Endothelial cell of umbilical vein (primary cell): ENCODE measurements at regions not wholly inside any gene's neighbourhood (a gene's known extent, or its start where the extent isn't known, plus 50 kb on each side); places are given as distances from the start of the nearest gene placed in this dataset.

Experiments
- BruUV-seq: library from RNA; stranded (reverse); fragments of 400-500 nt; replicated peaks from 2 replicates; lab custom pipeline; 2021; lab: Mats Ljungman, UMichigan
- CTCF ChIA-PET: fragments of 300-600, 350-600 bp; sonication (Branson Sonifier 250); formaldehyde crosslinking; loops from one replicate; lab custom pipeline; 2021; ENCODE audit warnings: antibody characterized with exemption, inconsistent platforms; lab: Charles Lee
- POLR2A ChIA-PET: fragments of 300-600, 350-600 bp; sonication (Branson Sonifier 250); formaldehyde crosslinking; loops from one replicate; lab custom pipeline; 2021; ENCODE audit warnings: antibody characterized with exemption, inconsistent platforms; lab: Charles Lee
- DNase-seq: peaks from one replicate; pipeline ENCODE4 v3.0.0-alpha.2; 2011; ENCODE audit warnings: low read depth, low spot score
- FAIRE-seq: peaks from 2 replicates; lab custom pipeline; 2011; peaks lifted over from hg19 to GRCh38; lab: Jason Lieb, UNC
- H2AFZ ChIP-seq: 2 replicates; pipeline ENCODE4 v1.6.0; 2012; ENCODE audit warnings: low read depth, low read length, control low read depth, inconsistent platforms
- H3K27ac ChIP-seq: 2 replicates; pipeline ENCODE4 v1.5.1; 2011; ENCODE audit warnings: low read depth, mild to moderate bottlenecking, control low read depth, low read length, moderate library complexity; ENCODE audit not compliant: insufficient read depth
- H3K27me3 ChIP-seq, 2 experiments: 2 replicates each; pipeline versions ENCODE4 v1.6.0 to v1.6.1; 2011; ENCODE audit warnings: low read length in 2 of 2, mixed read lengths in 1 of 2; ENCODE audit not compliant: control insufficient read depth in 2 of 2, insufficient read depth in 2 of 2
- H3K36me3 ChIP-seq, 2 experiments: 2 replicates in 1 of 2; 3 replicates in 1 of 2; pipeline ENCODE4 v1.5.1; 2011; ENCODE audit warnings: low read length in 2 of 2, mild to moderate bottlenecking in 1 of 2, moderate library complexity in 1 of 2; ENCODE audit not compliant: control insufficient read depth in 2 of 2, insufficient read depth in 2 of 2; ENCODE audit errors: extremely low read depth in 1 of 2
- H3K4me1 ChIP-seq: 3 replicates; pipeline ENCODE4 v1.5.1; 2011; ENCODE audit warnings: mild to moderate bottlenecking, low read length; ENCODE audit not compliant: control insufficient read depth, insufficient read depth; ENCODE audit errors: extremely low read depth
- H3K4me2 ChIP-seq: 2 replicates; pipeline ENCODE4 v1.6.1; 2011; ENCODE audit warnings: low read length, control low read depth, mixed read lengths; ENCODE audit not compliant: insufficient read depth
- H3K4me3 ChIP-seq, 3 experiments: fragments of 200-600 bp in 1 of 3; sonication (generic), shearing (Covaris generic) in 1 of 3; replicated peaks in 1 of 3; 2 replicates each; pipeline ENCODE4 v1.5.1; 2011 to 2016; ENCODE audit warnings: control low read depth in 3 of 3, low read length in 3 of 3, mild to moderate bottlenecking in 2 of 3, inconsistent platforms in 1 of 3, low read depth in 1 of 3, moderate library complexity in 1 of 3; ENCODE audit not compliant: insufficient read depth in 1 of 3
- H3K79me2 ChIP-seq: 2 replicates; pipeline ENCODE4 v1.6.0; 2012; ENCODE audit warnings: low read length, inconsistent platforms; ENCODE audit not compliant: control insufficient read depth, insufficient read depth
- H3K9ac ChIP-seq: replicated peaks from 2 replicates; pipeline ENCODE3; 2011; ENCODE audit warnings: low read length, control low read depth; ENCODE audit not compliant: insufficient read depth; ENCODE audit errors: extremely low read depth
- H3K9me1 ChIP-seq: replicated peaks from 3 replicates; pipeline ENCODE4 v1.6.0; 2011; ENCODE audit warnings: mild to moderate bottlenecking, low read length; ENCODE audit not compliant: control insufficient read depth, insufficient read depth; ENCODE audit errors: extremely low read depth
- H3K9me3 ChIP-seq: replicated peaks from 2 replicates; pipeline ENCODE4 v1.5.1; 2012; ENCODE audit warnings: low read length, inconsistent platforms; ENCODE audit not compliant: control insufficient read depth, insufficient read depth
- H4K20me1 ChIP-seq: replicated peaks from 2 replicates; pipeline ENCODE3; 2011; ENCODE audit warnings: mild to moderate bottlenecking, low read length; ENCODE audit not compliant: control insufficient read depth, insufficient read depth; ENCODE audit errors: extremely low read depth
- EZH2 ChIP-seq: IDR thresholded peaks from 2 replicates; pipeline ENCODE4 v1.6.1; 2012; ENCODE audit warnings: borderline replicate concordance, low read depth, mild to moderate bottlenecking, moderate library complexity, low read length, inconsistent platforms; ENCODE audit not compliant: severe bottlenecking
- FOS ChIP-seq: IDR thresholded peaks from 2 replicates; pipeline ENCODE4 v1.6.1; 2011; ENCODE audit warnings: mild to moderate bottlenecking, low read length, moderate library complexity, borderline replicate concordance; ENCODE audit not compliant: insufficient read depth
- GATA2 ChIP-seq: IDR thresholded peaks from 2 replicates; pipeline ENCODE4 v1.7.0; 2011; ENCODE audit warnings: low read depth, mild to moderate bottlenecking, moderate library complexity, mixed read lengths, low read length; ENCODE audit not compliant: insufficient read length, insufficient read depth
- JUN ChIP-seq: IDR thresholded peaks from 2 replicates; pipeline ENCODE4 v1.6.1; 2011; ENCODE audit warnings: borderline replicate concordance, low read depth; ENCODE audit not compliant: insufficient read length, insufficient read depth
- MYC ChIP-seq: IDR thresholded peaks from one replicate; pipeline ENCODE4 v1.6.1; 2011; ENCODE audit warnings: mild to moderate bottlenecking, low read depth, low read length
- POLR2A ChIP-seq: IDR thresholded peaks from 2 replicates; pipeline ENCODE4 v1.6.1; 2012; ENCODE audit warnings: low read depth, mild to moderate bottlenecking, control low read depth, low read length
- POLR2AphosphoS5 ChIP-seq: IDR thresholded peaks from 2 replicates; pipeline ENCODE4 v1.6.1; 2012; ENCODE audit warnings: low read depth, mild to moderate bottlenecking, control low read depth, low read length, moderate library complexity; ENCODE audit not compliant: insufficient read depth
- dilution Hi-C: fragments of 300-500 bp; cut with MboI; formaldehyde crosslinking; loops from one replicate; pipeline ENCODE4 v1.15.0; 2019; ENCODE audit warnings: low sequenced_read_pairs; ENCODE audit not compliant: extremely low pct_ligation_motif_present
- intact Hi-C: fragments of 100-400 bp; cut with micrococcal nuclease; formaldehyde crosslinking; loops from one replicate; pipeline ENCODE4 v1.10.0; 2022
- TF ChIP-seq, protein P1 (sequence below), 2 donors: IDR thresholded peaks; 1 replicate in 1 of 2; 2 replicates in 1 of 2; pipeline ENCODE4 v1.5.1; 2011; ENCODE audit warnings: low read length in 2 of 2, mild to moderate bottlenecking in 2 of 2, moderate library complexity in 2 of 2, control low read depth in 1 of 2, inconsistent platforms in 1 of 2, low read depth in 1 of 2; ENCODE audit not compliant: insufficient read depth in 1 of 2; ENCODE audit errors: extremely low read depth in 1 of 2
- TF ChIP-seq, protein P2 (sequence below): IDR thresholded peaks from 2 replicates; pipeline ENCODE4 v1.6.1; 2011; ENCODE audit not compliant: insufficient read depth, insufficient read length

DNA sequence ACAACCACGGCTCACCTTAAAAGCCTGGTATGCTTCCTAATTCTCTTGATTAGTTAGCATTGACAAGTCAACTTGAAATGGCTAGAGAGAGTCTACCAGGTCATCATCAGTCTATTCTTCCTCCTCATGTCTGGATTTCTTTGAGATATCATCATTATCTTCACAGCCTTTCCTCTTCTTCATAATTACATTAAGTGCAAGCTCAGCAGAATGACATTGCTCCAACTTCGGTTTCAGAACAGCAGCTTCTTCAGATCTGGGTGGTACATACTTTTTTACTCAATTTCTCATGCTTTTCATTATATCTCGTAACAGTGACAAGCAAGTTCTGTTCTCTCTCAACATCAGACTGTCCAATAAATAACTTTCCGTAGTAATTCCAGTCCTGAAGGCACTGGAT, 337.5 kb upstream of the TENM3 start:
- TF ChIP-seq EZH2: no peak
- TF ChIP-seq, protein P1, sequence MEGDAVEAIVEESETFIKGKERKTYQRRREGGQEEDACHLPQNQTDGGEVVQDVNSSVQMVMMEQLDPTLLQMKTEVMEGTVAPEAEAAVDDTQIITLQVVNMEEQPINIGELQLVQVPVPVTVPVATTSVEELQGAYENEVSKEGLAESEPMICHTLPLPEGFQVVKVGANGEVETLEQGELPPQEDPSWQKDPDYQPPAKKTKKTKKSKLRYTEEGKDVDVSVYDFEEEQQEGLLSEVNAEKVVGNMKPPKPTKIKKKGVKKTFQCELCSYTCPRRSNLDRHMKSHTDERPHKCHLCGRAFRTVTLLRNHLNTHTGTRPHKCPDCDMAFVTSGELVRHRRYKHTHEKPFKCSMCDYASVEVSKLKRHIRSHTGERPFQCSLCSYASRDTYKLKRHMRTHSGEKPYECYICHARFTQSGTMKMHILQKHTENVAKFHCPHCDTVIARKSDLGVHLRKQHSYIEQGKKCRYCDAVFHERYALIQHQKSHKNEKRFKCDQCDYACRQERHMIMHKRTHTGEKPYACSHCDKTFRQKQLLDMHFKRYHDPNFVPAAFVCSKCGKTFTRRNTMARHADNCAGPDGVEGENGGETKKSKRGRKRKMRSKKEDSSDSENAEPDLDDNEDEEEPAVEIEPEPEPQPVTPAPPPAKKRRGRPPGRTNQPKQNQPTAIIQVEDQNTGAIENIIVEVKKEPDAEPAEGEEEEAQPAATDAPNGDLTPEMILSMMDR (IDR thresholded peaks at IDR 0.05; ENCODE audit: extremely low read depth in 1 of 2, insufficient read depth in 1 of 2, low read depth in 1 of 2, low read length in 2 of 2): no peak
- TF ChIP-seq POLR2A: no peak
- TF ChIP-seq JUN: no peak
- no peak for TF ChIP-seq GATA2
- TF ChIP-seq FOS: no peak
- TF ChIP-seq POLR2AphosphoS5: no peak
- TF ChIP-seq, protein P2, sequence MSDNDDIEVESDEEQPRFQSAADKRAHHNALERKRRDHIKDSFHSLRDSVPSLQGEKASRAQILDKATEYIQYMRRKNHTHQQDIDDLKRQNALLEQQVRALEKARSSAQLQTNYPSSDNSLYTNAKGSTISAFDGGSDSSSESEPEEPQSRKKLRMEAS: no peak
- no peak for TF ChIP-seq MYC
- H2AFZ ChIP-seq: no peak overlapping the region
- no peaks in the 10 kb centered on the region for H3K9me3 ChIP-seq
- H3K9ac ChIP-seq: no peak overlapping the region
- no peaks in the 10 kb centered on the region for H3K9me1 ChIP-seq
- H3K4me2 ChIP-seq: no peak overlapping the region
- H3K27me3 ChIP-seq: no peaks in the 10 kb centered on the region
- no peaks in the 10 kb centered on the region for H3K79me2 ChIP-seq
- intact Hi-C loops: no loop called here
- no peak overlapping the region for H3K27ac ChIP-seq
- no peaks in the 10 kb centered on the region for H3K36me3 ChIP-seq
- no peaks in the 10 kb centered on the region for H4K20me1 ChIP-seq
- ChIA-PET POLR2A (no interaction called here), CTCF (no interaction called here)
- DNase-seq (no peak), FAIRE-seq (no peak)
- no TSS peak for BruUV-seq
- H3K4me1 ChIP-seq: no peaks in the 10 kb centered on the region
- H3K4me3 ChIP-seq: no peak overlapping the region
- dilution Hi-C loops: no loop called here
